H9 (cell line): ENCODE measurements at regions not wholly inside any gene's neighbourhood (a gene's known extent, or its start where the extent isn't known, plus 50 kb on each side); places are given as distances from the start of the nearest gene placed in this dataset.

Source experiments
- DNase-seq: peaks from one replicate; pipeline ENCODE4 v3.0.0-alpha.2; 2017
- H2AFZ ChIP-seq: one replicate; pipeline ENCODE4 v1.6.1; 2013; ENCODE audit warnings: mild to moderate bottlenecking, low read length, control low read depth, moderate library complexity
- H2AK5ac ChIP-seq: 2 replicates; pipeline ENCODE4 v1.6.1; 2013; ENCODE audit warnings: low read length, control low read depth, mixed read lengths; ENCODE audit not compliant: insufficient read length
- H2BK120ac ChIP-seq: one replicate; pipeline ENCODE4 v1.6.1; 2013; ENCODE audit warnings: low read depth, mild to moderate bottlenecking, low read length, control low read depth, inconsistent platforms; ENCODE audit not compliant: poor library complexity, severe bottlenecking
- H2BK12ac ChIP-seq: 2 replicates; pipeline ENCODE4 v1.6.1; 2013; ENCODE audit warnings: low read length, control low read depth, mixed read lengths, low read depth; ENCODE audit not compliant: insufficient read length
- H2BK15ac ChIP-seq: 2 replicates; pipeline ENCODE4 v1.6.1; 2013; ENCODE audit warnings: low read depth, low read length, control low read depth
- H2BK20ac ChIP-seq: one replicate; pipeline ENCODE4 v1.6.1; 2013; ENCODE audit warnings: low read depth, mild to moderate bottlenecking, low read length, control low read depth, inconsistent platforms; ENCODE audit not compliant: poor library complexity, severe bottlenecking
- H2BK5ac ChIP-seq: 2 replicates; pipeline ENCODE4 v1.6.1; 2013; ENCODE audit warnings: low read length, control low read depth, mixed read lengths; ENCODE audit not compliant: insufficient read length
- H3K14ac ChIP-seq: 2 replicates; pipeline ENCODE4 v1.6.1; 2013; ENCODE audit warnings: low read length, control low read depth; ENCODE audit not compliant: insufficient read depth
- H3K18ac ChIP-seq: 2 replicates; pipeline ENCODE4 v1.6.1; 2013; ENCODE audit warnings: low read depth, mild to moderate bottlenecking, mixed read lengths, low read length, control low read depth; ENCODE audit not compliant: insufficient read length
- H3K23ac ChIP-seq: 2 replicates; pipeline ENCODE4 v1.6.1; 2013; ENCODE audit warnings: low read length, control low read depth, mixed read lengths, low read depth; ENCODE audit not compliant: insufficient read length
- H3K23me2 ChIP-seq: 2 replicates; pipeline ENCODE4 v1.6.1; 2013; ENCODE audit warnings: low read depth, mild to moderate bottlenecking, mixed read lengths, low read length, control low read depth; ENCODE audit not compliant: insufficient read length, poor library complexity, severe bottlenecking
- H3K27ac ChIP-seq: 2 replicates; pipeline ENCODE4 v1.5.1; 2013; ENCODE audit warnings: low read length, control low read depth, mixed read lengths, low read depth; ENCODE audit not compliant: insufficient read length
- H3K27me3 ChIP-seq: 2 replicates; pipeline ENCODE4 v1.6.1; 2013; ENCODE audit warnings: low read length, control low read depth, inconsistent platforms; ENCODE audit not compliant: insufficient read depth
- H3K4ac ChIP-seq: 2 replicates; pipeline ENCODE4 v1.6.1; 2013; ENCODE audit warnings: low read depth, mild to moderate bottlenecking, control low read depth, inconsistent platforms, low read length, moderate library complexity
- H3K4me1 ChIP-seq: 2 replicates; pipeline ENCODE4 v1.6.1; 2013; ENCODE audit warnings: low read length, control low read depth, inconsistent platforms; ENCODE audit not compliant: insufficient read depth
- H3K4me2 ChIP-seq: 2 replicates; pipeline ENCODE4 v1.6.1; 2013; ENCODE audit warnings: low read length, control low read depth, mixed read lengths; ENCODE audit not compliant: insufficient read length, insufficient read depth
- H3K56ac ChIP-seq: 2 replicates; pipeline ENCODE4 v1.6.1; 2013; ENCODE audit warnings: low read depth, mild to moderate bottlenecking, mixed read lengths, low read length, control low read depth; ENCODE audit not compliant: insufficient read length
- H3K79me1 ChIP-seq: 2 replicates; pipeline ENCODE4 v1.6.1; 2013; ENCODE audit warnings: low read depth, mild to moderate bottlenecking, moderate library complexity, low read length, control low read depth, inconsistent platforms; ENCODE audit not compliant: insufficient read depth, poor library complexity, severe bottlenecking
- H3K79me2 ChIP-seq: 2 replicates; pipeline ENCODE4 v1.6.1; 2013; ENCODE audit warnings: low read length, control low read depth, inconsistent platforms; ENCODE audit not compliant: insufficient read depth
- H3K9ac ChIP-seq: 2 replicates; pipeline ENCODE4 v1.6.1; 2013; ENCODE audit warnings: low read length, control low read depth, mixed read lengths; ENCODE audit not compliant: insufficient read length; ENCODE audit errors: extremely low read depth
- H3K9me3 ChIP-seq: one replicate; pipeline ENCODE4 v1.6.1; 2013; ENCODE audit warnings: low read depth, low read length, inconsistent platforms; ENCODE audit not compliant: control insufficient read depth
- H3T11ph ChIP-seq: one replicate; pipeline ENCODE4 v1.6.1; 2013; ENCODE audit warnings: mild to moderate bottlenecking, low read length, control low read depth, inconsistent platforms
- H4K20me1 ChIP-seq: one replicate; pipeline ENCODE4 v1.6.1; 2013; ENCODE audit not compliant: control insufficient read depth, insufficient read length, insufficient read depth
- H4K5ac ChIP-seq: 2 replicates; pipeline ENCODE4 v1.6.1; 2013; ENCODE audit warnings: low read depth, mild to moderate bottlenecking, mixed read lengths, low read length, control low read depth; ENCODE audit not compliant: insufficient read length
- H4K8ac ChIP-seq: replicated peaks from 2 replicates; pipeline ENCODE4 v1.6.1; 2013; ENCODE audit warnings: low read length, control low read depth, mixed read lengths, low read depth; ENCODE audit not compliant: insufficient read length
- H4K91ac ChIP-seq: 2 replicates; pipeline ENCODE4 v1.6.1; 2013; ENCODE audit warnings: low read depth, mild to moderate bottlenecking, moderate library complexity, mixed read lengths, low read length, control low read depth; ENCODE audit not compliant: insufficient read length
- H3K27ac Mint-ChIP-seq, 3 experiments: 2 replicates in 2 of 3; 3 replicates in 1 of 3; pipeline ENCODE4 v1.8.0; 2020 to 2021; ENCODE audit warnings: mixed read lengths in 3 of 3, mild to moderate bottlenecking in 1 of 3, moderate library complexity in 1 of 3
- H3K27me3 Mint-ChIP-seq: 2 replicates; pipeline ENCODE4 v1.8.0; 2021; ENCODE audit warnings: low read depth, mild to moderate bottlenecking, moderate library complexity, mixed read lengths
- H3K36me3 Mint-ChIP-seq, 3 experiments: 2 replicates in 2 of 3; 3 replicates in 1 of 3; pipeline ENCODE4 v1.8.0; 2020 to 2021; ENCODE audit warnings: low read depth in 3 of 3, mixed read lengths in 3 of 3; ENCODE audit not compliant: insufficient read depth in 1 of 3
- H3K4me1 Mint-ChIP-seq, 2 experiments: 2 replicates each; pipeline ENCODE4 v1.8.0; 2020; ENCODE audit warnings: mixed read lengths in 2 of 2
- H3K4me3 Mint-ChIP-seq, 2 experiments: 2 replicates in 1 of 2; 3 replicates in 1 of 2; pipeline ENCODE4 v1.8.0; 2020 to 2021; ENCODE audit warnings: mild to moderate bottlenecking in 2 of 2, mixed read lengths in 2 of 2, moderate library complexity in 1 of 2
- H3K9me3 Mint-ChIP-seq, 2 experiments: 2 replicates in 1 of 2; 3 replicates in 1 of 2; pipeline ENCODE4 v1.8.0; 2020; ENCODE audit warnings: mild to moderate bottlenecking in 2 of 2, mixed read lengths in 2 of 2, moderate library complexity in 1 of 2
- WGBS: extraction: QIAGEN DNeasy Blood & Tissue Kit; methylation state at CpG from one replicate; pipeline ENCODE4 v1.1.7; 2013; ENCODE audit warnings: missing lambda C conversion rate, low lambda C conversion rate, mixed read lengths; ENCODE audit not compliant: insufficient read length; ENCODE audit errors: extremely low coverage; 5-methylcytosine and 5-hydroxymethylcytosine counted together
- TF ChIP-seq, protein P1 (sequence below): fragments of 200-600 bp; sonication (generic); conservative IDR thresholded peaks from 3 replicates; pipeline ENCODE4 v1.8.0; 2021; ENCODE audit warnings: antibody characterized with exemption, mild to moderate bottlenecking

DNA sequence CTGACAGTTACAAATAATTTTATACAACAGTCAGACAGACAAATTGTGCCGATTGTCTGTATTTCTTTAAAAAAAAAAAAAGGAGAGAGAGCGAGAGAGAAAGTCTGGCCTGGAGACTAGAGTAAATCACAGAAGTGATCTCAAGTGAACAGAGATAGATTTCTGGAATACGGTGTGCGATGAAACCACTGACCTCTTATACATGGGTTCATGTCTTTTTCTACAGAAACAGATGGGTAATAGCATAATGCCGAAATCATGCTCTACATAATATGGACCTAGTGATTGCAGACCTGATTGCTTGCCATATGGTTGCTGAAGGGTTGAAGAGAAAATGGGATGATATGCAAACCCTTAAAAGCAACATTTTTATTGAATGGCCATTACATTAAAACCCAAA lies 403.3 kb upstream of the FANCL start:
- DNase-seq, result no peak
- no peak overlapping the region for H3K27ac Mint-ChIP-seq
- H2AFZ ChIP-seq, result no peak overlapping the region
- no peak overlapping the region for H2BK5ac ChIP-seq
- peaks cover 6% of the 10 kb centered on the region; the same call in 1 of the 2 replicates for H3K4me1 ChIP-seq
- no peaks in the 10 kb centered on the region for H3K27me3 Mint-ChIP-seq
- H3K4me1 Mint-ChIP-seq, result peaks cover 17 to 20% of the 10 kb centered on the region in 2 experiments
- no peaks in the 10 kb centered on the region for H3K23me2 ChIP-seq
- H4K91ac ChIP-seq, result no peak overlapping the region
- no peak overlapping the region for H4K8ac ChIP-seq
- no peak overlapping the region for H2BK15ac ChIP-seq
- H2BK12ac ChIP-seq, result no peak overlapping the region
- H3K4me3 Mint-ChIP-seq, result no peak overlapping the region
- H4K20me1 ChIP-seq, result no peaks in the 10 kb centered on the region
- no peak overlapping the region for H3K4ac ChIP-seq
- H2BK20ac ChIP-seq, result no peak overlapping the region
- no peak overlapping the region for H3K9ac ChIP-seq
- no peaks in the 10 kb centered on the region for H3K9me3 ChIP-seq
- H3K79me1 ChIP-seq, result no peaks in the 10 kb centered on the region
- no peaks in the 10 kb centered on the region for H3K79me2 ChIP-seq
- H3K27me3 ChIP-seq, result no peaks in the 10 kb centered on the region
- H3K18ac ChIP-seq, result no peak overlapping the region
- no CpG with 5 or more reads among the region's 5 CpGs for WGBS
- no peak overlapping the region for H2BK120ac ChIP-seq
- no peak overlapping the region for H4K5ac ChIP-seq
- H3K36me3 Mint-ChIP-seq, result no peaks in the 10 kb centered on the region
- H3K56ac ChIP-seq, result no peak overlapping the region
- H3K27ac ChIP-seq, result no peak overlapping the region
- no peak overlapping the region for H2AK5ac ChIP-seq
- H3K9me3 Mint-ChIP-seq, result no peaks in the 10 kb centered on the region
- H3K14ac ChIP-seq, result no peak overlapping the region
- no peak overlapping the region for H3K4me2 ChIP-seq
- H3T11ph ChIP-seq, result no peak overlapping the region
- TF ChIP-seq, protein P1, sequence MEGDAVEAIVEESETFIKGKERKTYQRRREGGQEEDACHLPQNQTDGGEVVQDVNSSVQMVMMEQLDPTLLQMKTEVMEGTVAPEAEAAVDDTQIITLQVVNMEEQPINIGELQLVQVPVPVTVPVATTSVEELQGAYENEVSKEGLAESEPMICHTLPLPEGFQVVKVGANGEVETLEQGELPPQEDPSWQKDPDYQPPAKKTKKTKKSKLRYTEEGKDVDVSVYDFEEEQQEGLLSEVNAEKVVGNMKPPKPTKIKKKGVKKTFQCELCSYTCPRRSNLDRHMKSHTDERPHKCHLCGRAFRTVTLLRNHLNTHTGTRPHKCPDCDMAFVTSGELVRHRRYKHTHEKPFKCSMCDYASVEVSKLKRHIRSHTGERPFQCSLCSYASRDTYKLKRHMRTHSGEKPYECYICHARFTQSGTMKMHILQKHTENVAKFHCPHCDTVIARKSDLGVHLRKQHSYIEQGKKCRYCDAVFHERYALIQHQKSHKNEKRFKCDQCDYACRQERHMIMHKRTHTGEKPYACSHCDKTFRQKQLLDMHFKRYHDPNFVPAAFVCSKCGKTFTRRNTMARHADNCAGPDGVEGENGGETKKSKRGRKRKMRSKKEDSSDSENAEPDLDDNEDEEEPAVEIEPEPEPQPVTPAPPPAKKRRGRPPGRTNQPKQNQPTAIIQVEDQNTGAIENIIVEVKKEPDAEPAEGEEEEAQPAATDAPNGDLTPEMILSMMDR, result no peak
- no peak overlapping the region for H3K23ac ChIP-seq
